Activated T-cell treated with anti-CD3 and anti-CD28 coated beads, Interleukin-2, amount 50 U/mL, for 24 hours (primary cell): ENCODE measurements at regions not wholly inside any gene's neighbourhood (a gene's known extent, or its start where the extent isn't known, plus 50 kb on each side); places are given as distances from the start of the nearest gene placed in this dataset.

Source experiments
- DNase-seq: peaks from one replicate; pipeline ENCODE4 v3.0.0-alpha.2; 2020
- H3K27ac Mint-ChIP-seq: 2 replicates; pipeline ENCODE4 v1.8.0; 2020; ENCODE audit warnings: mild to moderate bottlenecking, mixed read lengths
- H3K27me3 Mint-ChIP-seq: 2 replicates; pipeline ENCODE4 v1.8.0; 2020; ENCODE audit warnings: mixed read lengths
- H3K36me3 Mint-ChIP-seq: 2 replicates; pipeline ENCODE4 v1.8.0; 2020; ENCODE audit warnings: low read depth, mixed read lengths
- H3K4me1 Mint-ChIP-seq: 2 replicates; pipeline ENCODE4 v1.8.0; 2020; ENCODE audit warnings: low read depth, mixed read lengths
- H3K4me3 Mint-ChIP-seq: 2 replicates; pipeline ENCODE4 v1.8.0; 2020; ENCODE audit warnings: mild to moderate bottlenecking, moderate library complexity, mixed read lengths
- H3K9me3 Mint-ChIP-seq: 2 replicates; pipeline ENCODE4 v1.8.0; 2020; ENCODE audit warnings: mixed read lengths

- no peaks in the 10 kb centered on the region for H3K36me3 Mint-ChIP-seq
- H3K4me3 Mint-ChIP-seq = no peak overlapping the region
- no peak for DNase-seq
- H3K9me3 Mint-ChIP-seq = no peaks in the 10 kb centered on the region
- no peaks in the 10 kb centered on the region for H3K4me1 Mint-ChIP-seq
- no peaks in the 10 kb centered on the region for H3K27me3 Mint-ChIP-seq
- no peak overlapping the region for H3K27ac Mint-ChIP-seq
Observed at GRCh38 chr9:1217076-1217475, 166.9 kb downstream of the DMRT2 start.

- no peaks in the 10 kb centered on the region for H3K36me3 Mint-ChIP-seq
- H3K4me3 Mint-ChIP-seq = no peak overlapping the region
- H3K4me1 Mint-ChIP-seq = no peaks in the 10 kb centered on the region
- no peak for DNase-seq
- H3K27ac Mint-ChIP-seq = no peak overlapping the region
- no peaks in the 10 kb centered on the region for H3K27me3 Mint-ChIP-seq
- peaks cover 4% of the 10 kb centered on the region for H3K9me3 Mint-ChIP-seq
Observed at GRCh38 chr9:1219284-1219683, 169.1 kb downstream of the DMRT2 start.

- Mint-ChIP-seq H3K27me3 (no peaks in the 10 kb centered on the region), H3K27ac (no peak overlapping the region), H3K9me3 (peaks cover 4% of the 10 kb centered on the region)
Observed at GRCh38 chr9:1221298-1221697, 171.1 kb downstream of the DMRT2 start.

GRCh38 chr9:1222511-1222910 is 172.4 kb downstream of the DMRT2 start:
- no peak for DNase-seq
- no peaks in the 10 kb centered on the region for H3K27me3 Mint-ChIP-seq
- no peaks in the 10 kb centered on the region for H3K4me1 Mint-ChIP-seq
- H3K27ac Mint-ChIP-seq = no peak overlapping the region
- no peaks in the 10 kb centered on the region for H3K36me3 Mint-ChIP-seq
- no peak overlapping the region for H3K4me3 Mint-ChIP-seq
- peaks cover 4% of the 10 kb centered on the region for H3K9me3 Mint-ChIP-seq

More at GRCh38 chr9:1221298-1221697, 171.1 kb downstream of the DMRT2 start:
- no peaks in the 10 kb centered on the region for H3K36me3 Mint-ChIP-seq
- no peak for DNase-seq
- no peaks in the 10 kb centered on the region for H3K4me1 Mint-ChIP-seq
- H3K4me3 Mint-ChIP-seq = no peak overlapping the region

- peaks cover 5% of the 10 kb centered on the region for H3K27me3 Mint-ChIP-seq
- H3K4me1 Mint-ChIP-seq = no peaks in the 10 kb centered on the region
- H3K9me3 Mint-ChIP-seq = no peaks in the 10 kb centered on the region
- H3K36me3 Mint-ChIP-seq = no peaks in the 10 kb centered on the region
- no peak for DNase-seq
- H3K4me3 Mint-ChIP-seq = no peak overlapping the region
- no peak overlapping the region for H3K27ac Mint-ChIP-seq
Observed at GRCh38 chr9:1231998-1232919, 182.1 kb downstream of the DMRT2 start.

- no peak overlapping the region for H3K27ac Mint-ChIP-seq
- H3K9me3 Mint-ChIP-seq = no peaks in the 10 kb centered on the region
- H3K27me3 Mint-ChIP-seq = peaks cover 5% of the 10 kb centered on the region
- H3K36me3 Mint-ChIP-seq = no peaks in the 10 kb centered on the region
- H3K4me1 Mint-ChIP-seq = no peaks in the 10 kb centered on the region
- DNase-seq = no peak
- no peak overlapping the region for H3K4me3 Mint-ChIP-seq
Observed at GRCh38 chr9:1233568-1233967, 183.4 kb downstream of the DMRT2 start.

DNA sequence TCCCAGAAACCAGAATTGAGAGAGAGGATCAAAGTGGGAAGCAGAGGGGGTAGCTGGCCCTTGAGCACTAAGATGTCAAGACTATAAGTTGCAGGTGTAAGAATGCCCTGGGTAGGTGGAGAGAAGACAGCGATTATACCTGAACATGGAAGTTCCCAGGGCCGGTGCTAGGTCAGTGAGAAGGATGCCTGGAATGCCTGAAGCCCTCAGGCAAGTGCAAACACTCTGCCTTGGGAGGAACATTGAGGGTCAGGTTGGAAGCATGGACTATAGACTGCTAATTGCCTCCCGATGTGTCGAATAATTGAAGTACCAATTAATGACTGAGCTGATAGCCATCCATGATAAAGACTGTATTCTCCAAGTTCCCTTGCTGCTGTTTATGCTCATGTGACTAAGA is 185.5 kb downstream of the DMRT2 start:
- no peak for DNase-seq
- peaks cover 5% of the 10 kb centered on the region for H3K27me3 Mint-ChIP-seq
- no peaks in the 10 kb centered on the region for H3K9me3 Mint-ChIP-seq
- H3K36me3 Mint-ChIP-seq = no peaks in the 10 kb centered on the region
- no peak overlapping the region for H3K4me3 Mint-ChIP-seq
- H3K27ac Mint-ChIP-seq = no peak overlapping the region
- no peaks in the 10 kb centered on the region for H3K4me1 Mint-ChIP-seq

DNA sequence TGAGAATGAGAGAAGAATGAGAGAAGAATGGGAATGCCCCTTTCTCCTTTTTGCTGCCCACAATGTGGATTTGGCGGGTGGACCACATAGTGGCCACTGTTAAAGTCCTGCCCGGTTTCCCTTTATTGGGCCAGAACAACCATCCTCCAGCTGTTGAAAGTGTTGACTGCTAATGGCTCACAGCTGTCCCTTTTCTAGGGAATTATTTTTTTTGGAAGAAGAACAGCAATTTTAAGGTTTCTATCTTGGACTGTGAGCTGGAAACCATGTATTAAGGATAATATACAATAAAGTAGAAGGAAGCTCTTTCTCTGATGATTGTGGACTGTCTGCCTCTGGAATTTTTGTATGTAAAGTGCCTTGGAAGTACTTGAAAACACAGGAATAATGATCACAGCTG is 185.9 kb downstream of the DMRT2 start:
- H3K27me3 Mint-ChIP-seq = peaks cover 8% of the 10 kb centered on the region
- H3K36me3 Mint-ChIP-seq = no peaks in the 10 kb centered on the region
- no peak overlapping the region for H3K27ac Mint-ChIP-seq
- no peaks in the 10 kb centered on the region for H3K4me1 Mint-ChIP-seq
- no peak overlapping the region for H3K4me3 Mint-ChIP-seq
- DNase-seq = no peak
- no peaks in the 10 kb centered on the region for H3K9me3 Mint-ChIP-seq

DNA sequence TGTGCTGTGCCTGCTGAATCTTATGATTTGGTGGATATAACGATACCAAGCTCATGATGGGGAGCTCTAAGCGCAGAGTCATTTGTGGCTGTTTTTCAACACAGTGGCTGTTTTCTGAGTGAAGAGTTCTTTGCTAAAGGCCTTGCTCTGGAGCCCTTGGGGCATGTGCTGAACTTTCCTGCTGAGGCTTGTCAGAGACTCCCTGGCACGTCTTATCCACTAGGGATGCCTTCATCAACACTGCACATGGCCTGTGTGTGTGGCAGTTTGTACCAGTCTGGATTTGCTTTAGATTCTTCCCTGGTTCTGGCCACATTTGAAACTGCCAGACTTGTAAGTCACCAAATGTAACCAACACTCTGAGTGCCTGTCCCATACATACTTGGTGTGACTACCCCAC is 188.2 kb downstream of the DMRT2 start:
- Mint-ChIP-seq H3K27me3 (peaks cover 10% of the 10 kb centered on the region), H3K4me3 (no peak overlapping the region), H3K36me3 (no peaks in the 10 kb centered on the region), H3K27ac (no peak overlapping the region), H3K9me3 (no peaks in the 10 kb centered on the region), H3K4me1 (no peaks in the 10 kb centered on the region)
- no peak for DNase-seq

DNA sequence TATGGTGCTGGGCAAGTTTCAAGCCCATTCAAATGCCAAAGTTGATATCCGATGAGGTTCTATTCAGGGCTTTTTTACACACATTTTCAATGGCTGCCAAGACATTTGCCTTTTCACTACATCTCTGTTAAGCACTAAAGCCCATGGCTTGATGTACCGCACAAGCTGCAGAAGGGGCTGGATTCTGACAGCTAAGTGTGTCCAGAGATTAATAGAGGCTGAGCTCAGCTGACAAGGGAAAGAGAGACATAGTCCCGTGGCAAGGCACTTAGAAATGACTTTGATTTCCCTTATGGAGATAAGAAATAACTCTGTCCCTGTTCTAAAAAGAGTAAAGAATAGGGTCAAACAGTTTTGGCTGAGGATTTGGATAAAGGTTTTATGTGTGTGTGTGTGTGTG is 198.6 kb downstream of the DMRT2 start:
- no peak overlapping the region for H3K27ac Mint-ChIP-seq
- no peaks in the 10 kb centered on the region for H3K36me3 Mint-ChIP-seq
- H3K27me3 Mint-ChIP-seq = no peaks in the 10 kb centered on the region
- no peaks in the 10 kb centered on the region for H3K9me3 Mint-ChIP-seq
- DNase-seq = no peak
- no peak overlapping the region for H3K4me3 Mint-ChIP-seq
- H3K4me1 Mint-ChIP-seq = no peaks in the 10 kb centered on the region

- Mint-ChIP-seq H3K27ac (no peak overlapping the region), H3K4me1 (no peaks in the 10 kb centered on the region), H3K9me3 (no peaks in the 10 kb centered on the region), H3K27me3 (no peaks in the 10 kb centered on the region), H3K36me3 (no peaks in the 10 kb centered on the region), H3K4me3 (no peak overlapping the region)
- no peak for DNase-seq
Observed at GRCh38 chr9:1253064-1253979, 203.2 kb downstream of the DMRT2 start.

DNA sequence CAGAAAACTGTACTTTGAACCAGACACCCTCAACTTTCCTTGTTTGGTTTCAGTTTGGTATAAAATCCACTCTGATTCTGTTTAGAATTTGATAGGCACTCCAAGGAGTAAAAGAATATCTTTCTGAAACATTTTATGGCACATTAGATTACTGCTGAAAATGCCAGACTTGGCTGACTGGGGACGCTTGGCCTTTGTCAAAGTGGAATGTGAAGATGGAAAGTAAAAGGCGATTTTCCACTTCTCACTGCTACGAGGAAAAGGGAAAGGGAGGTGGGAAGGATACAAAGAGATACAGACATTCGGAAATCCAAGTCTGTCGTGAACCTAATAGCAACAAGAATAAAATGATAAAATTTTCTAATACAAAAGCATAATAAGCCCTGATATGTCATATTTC is 203.9 kb downstream of the DMRT2 start:
- no peaks in the 10 kb centered on the region for H3K27me3 Mint-ChIP-seq
- H3K4me3 Mint-ChIP-seq = no peak overlapping the region
- no peaks in the 10 kb centered on the region for H3K36me3 Mint-ChIP-seq
- H3K27ac Mint-ChIP-seq = no peak overlapping the region
- DNase-seq = no peak
- H3K4me1 Mint-ChIP-seq = no peaks in the 10 kb centered on the region
- H3K9me3 Mint-ChIP-seq = no peaks in the 10 kb centered on the region

DNA sequence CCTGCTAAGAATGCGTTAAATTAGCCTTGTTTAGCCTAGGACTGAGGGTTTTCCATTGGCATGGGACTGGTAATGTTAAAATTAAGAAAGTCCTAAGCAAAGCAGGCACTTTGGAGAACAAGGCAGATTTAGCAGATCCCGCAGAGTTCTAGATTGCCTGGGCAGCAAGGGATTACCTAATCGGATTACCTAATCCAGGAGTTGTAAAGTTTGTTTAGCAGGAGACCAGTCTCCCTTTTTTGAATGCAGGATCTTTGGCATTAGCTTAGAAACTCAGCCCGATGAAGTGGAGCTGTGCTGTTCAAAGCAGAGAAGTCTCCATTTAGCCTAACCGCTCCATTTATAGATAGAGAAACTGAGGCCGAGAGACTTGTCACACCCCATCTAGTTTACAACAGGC is 206.0 kb downstream of the DMRT2 start:
- no peaks in the 10 kb centered on the region for H3K36me3 Mint-ChIP-seq
- no peak overlapping the region for H3K4me3 Mint-ChIP-seq
- no peaks in the 10 kb centered on the region for H3K4me1 Mint-ChIP-seq
- no peak overlapping the region for H3K27ac Mint-ChIP-seq
- no peaks in the 10 kb centered on the region for H3K9me3 Mint-ChIP-seq
- H3K27me3 Mint-ChIP-seq = no peaks in the 10 kb centered on the region
- DNase-seq = no peak

- Mint-ChIP-seq H3K36me3 (no peaks in the 10 kb centered on the region), H3K4me1 (no peaks in the 10 kb centered on the region), H3K27me3 (peaks cover 2% of the 10 kb centered on the region), H3K27ac (no peak overlapping the region), H3K4me3 (no peak overlapping the region), H3K9me3 (no peaks in the 10 kb centered on the region)
- no peak for DNase-seq
Observed at GRCh38 chr9:1261266-1261665, 211.1 kb downstream of the DMRT2 start.
